ENCODE measurements at regions not wholly inside any gene's neighbourhood (a gene's known extent, or its start where the extent isn't known, plus 50 kb on each side); places are given as distances from the start of the nearest gene placed in this dataset.

DNA sequence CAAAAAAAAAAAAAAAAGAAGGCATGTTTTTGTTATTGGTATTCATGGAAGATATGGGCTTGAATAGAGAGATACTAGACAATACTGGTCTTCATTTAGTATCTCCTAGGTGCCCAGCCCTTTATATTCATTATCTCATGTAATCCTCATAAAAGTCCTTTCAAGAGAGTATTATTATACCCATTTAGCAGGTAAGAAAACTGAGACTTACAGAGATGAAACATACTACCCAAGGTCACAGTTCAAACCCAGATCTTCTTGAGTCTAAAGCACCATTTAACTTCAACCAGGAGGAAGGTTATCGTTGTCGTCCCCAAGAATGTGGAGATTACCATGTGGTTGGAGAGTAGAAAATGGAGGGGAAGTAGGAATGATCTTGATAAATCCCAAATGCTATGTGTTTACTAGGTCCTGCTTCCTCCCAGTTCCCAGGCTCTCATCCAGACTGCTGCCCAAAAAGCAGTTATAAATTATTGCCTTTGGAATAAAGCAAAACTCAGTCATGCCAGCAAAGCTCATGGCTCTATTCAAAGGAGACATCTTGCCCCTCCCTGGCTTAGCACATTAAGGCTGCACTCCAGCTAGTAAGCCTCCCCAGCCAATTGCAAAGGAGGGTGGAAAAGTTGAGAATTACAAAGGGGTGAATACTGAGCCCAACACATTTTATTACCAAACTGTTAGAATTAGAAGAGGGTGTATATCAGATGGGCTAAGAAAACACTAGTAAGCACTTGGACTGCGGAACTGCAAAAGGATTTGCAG is 163.9 kb downstream of the PIK3R1 start:
- peak; percentile 60 for DNase-seq

DNA sequence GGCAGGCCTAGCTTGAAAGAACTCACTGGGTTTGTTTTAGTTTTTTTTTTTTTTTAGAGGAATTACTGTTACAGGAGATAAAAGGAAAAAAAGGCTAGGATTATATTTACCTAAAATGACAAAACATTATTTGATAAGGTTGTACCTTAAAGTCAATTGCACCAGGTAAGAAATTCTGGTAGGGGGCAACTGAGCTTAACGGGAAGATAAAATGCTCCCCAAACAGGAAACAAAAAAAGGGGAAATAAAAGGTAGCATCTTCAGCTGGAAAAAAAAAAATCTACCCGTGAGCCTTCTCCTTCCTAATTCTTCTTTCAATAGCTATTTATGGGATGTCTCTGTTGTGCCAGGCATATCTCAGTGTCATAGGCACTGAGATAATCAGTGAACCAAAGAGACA is 164.5 kb downstream of the PIK3R1 start:
- DNase-seq = no peak

DNA sequence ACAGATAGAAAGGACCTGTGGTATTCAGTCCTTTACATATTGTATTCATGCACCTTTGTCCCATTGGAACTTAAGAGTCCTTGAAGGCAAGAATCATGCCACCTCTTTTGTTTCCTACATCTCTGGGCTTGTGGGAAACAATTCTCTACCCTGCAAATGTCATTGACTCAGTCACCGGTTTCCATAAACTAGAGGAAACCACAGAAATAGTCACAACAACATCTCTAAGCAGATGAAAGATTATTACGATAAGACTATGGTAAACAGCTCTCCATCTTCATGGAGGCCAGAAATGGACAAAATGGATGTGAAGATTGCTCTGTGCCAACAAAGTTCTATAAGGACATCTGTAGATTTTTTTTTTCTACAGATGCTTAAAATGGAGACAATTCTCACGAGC is 165.5 kb downstream of the PIK3R1 start:
- DNase-seq = no peak

DNA sequence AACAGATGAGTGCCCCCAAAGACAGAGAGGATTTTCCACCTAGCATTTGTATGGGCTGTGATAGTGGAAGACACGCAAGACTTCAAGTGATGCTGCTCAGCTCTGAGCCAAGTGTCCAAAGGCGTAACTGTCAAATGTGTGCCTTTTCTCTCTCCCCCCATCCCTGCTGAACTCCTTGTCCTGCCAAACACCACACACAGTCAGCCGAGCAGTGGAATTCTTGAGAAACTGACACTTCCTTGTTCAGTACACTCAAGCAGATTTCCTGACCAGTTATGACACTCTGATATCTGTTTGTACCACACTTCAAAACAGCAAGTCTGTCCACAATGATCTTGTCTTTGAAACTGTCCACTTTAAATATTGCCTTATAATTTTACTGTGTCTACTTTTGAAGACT is 166.4 kb downstream of the PIK3R1 start:
- DNase-seq = no peak

DNA sequence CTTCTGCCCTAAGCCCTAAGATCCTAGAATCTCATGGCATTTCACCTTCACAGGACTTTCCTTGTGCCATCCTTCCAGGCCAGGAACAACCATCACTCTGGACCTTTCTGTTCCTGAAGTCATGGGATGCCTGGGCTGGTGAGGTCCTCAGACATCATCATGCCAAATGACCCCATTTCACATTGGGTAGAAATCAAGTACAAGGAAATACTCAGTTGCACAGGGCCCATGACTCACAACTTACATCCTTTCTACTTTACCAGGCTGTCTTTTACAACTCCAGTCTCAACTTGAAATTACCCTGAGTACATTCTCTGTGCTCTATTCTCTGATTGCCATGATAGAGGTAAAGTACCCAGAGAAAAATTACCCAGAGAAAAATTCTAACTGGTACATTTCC is 167.1 kb downstream of the PIK3R1 start:
- no peak for DNase-seq

DNA sequence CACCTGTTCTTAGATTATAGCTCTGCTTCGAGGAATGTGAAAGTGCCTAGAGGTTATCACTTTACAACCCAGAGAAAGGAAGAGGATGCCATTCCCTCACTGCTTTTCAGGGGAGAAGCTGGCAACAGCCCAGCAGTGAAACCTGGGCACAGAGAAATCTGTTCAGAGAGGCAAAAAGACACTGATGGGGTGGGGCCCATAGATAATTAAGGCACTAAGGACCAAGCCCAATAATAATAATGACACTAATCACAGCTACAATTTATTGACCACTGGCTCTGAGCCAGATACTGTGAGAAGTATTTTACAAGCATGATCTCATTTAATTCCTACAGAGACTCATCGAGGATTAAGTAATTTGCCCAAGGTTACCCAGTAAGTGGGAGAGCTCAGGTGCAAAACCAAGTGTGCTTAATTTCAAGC is 168.3 kb downstream of the PIK3R1 start:
- DNase-seq = no peak

DNA sequence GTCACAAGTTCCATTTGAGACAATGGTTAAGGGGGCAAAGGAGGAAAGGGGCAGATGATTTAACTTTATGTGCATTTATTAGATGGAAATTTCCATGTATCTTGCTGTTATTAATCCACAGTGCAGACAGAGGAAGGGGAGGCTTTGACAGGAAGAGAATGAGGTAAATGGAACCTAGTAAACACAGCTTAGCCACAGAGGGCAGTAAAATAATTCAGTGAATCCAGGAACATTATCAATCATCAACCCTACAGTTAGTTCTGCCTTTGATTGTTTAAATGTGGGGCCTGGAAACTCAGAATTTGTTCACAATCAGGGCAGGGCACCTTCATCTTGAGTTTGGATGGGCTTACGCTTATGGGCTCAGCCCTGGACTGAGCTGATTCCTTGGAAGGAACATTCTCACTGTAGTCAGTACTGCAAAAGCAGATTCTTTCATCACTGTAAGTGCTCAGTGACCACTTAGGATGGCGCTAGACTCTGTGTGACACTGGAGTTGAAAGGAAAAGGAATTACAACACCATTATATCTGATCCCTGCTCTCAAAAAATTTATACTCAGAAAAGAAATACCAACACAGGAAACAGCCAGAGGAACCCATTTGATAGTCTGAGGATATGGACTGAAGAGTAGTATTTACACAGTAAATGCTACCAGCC is 169.5 kb downstream of the PIK3R1 start:
- no peak for DNase-seq

DNA sequence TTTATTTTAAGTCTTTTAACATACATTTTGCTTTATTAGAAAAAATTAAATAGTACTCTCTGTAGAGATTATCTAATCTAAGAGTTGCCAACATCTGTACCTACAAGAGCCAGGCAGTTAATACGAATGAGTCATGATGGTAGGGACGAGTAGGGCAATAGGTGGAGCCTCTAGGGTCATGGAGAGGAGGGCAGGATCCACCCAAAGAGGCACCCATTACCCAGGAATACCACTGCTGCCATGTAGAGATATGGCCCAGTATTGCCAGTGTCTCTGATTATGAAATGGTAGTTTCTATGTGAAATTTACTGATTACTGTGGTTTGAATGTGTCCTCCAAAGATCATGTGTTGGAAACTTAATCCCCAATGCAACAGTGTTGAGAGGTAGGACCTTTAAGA is 170.4 kb downstream of the PIK3R1 start:
- DNase-seq = no peak

DNA sequence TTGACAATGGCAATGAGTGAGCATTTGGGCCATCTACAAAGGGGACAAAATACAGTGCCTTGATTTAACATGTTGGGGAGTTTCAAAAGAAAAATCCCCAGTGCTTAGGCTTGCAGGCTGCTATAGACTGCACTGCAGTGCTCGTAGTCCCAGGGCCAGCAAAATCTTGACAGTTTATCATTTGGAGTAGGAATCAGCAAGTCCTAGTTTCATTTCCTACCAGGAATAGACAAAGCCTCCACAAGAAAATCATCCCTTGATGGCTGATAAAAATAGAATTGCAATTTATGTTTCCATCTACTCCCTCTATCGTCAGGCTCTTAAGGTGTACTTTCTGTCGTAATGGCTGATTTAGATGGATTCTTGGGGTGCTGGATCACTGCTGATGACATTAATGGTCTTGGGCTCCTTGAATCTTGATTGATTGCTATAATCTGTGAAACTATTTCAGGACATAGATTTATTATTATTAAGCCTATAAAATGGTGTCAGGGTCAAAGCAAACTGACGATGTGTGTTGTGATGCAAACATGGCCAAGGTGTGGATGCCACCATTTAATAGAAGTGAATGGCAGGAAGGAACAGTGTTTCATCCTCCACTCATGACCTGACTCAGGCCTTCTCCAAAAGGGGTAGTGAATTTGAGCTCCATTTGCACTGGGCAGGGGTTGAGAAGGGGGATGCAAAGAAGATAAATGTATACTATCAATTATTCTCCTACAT is 171.7 kb downstream of the PIK3R1 start:
- DNase-seq = no peak

DNA sequence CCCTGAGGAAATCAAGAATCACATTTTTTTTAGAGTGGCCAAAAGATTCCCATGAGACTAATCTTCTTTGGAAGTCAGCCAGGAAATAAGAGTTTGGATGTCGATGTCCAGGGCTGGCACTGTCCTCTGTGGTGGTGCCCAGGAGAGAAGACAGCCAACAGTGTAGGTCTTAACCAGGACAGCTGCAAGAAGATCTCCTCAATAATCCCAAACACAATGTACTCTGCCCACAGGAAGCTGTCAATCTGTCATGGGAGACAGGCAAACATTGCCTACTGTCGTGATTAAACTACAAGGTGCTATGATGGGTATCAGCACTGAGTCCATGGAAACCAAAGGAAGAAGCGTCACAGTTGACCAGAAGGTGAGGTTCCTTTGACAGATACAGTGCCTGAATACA is 174.1 kb downstream of the PIK3R1 start:
- DNase-seq = no peak

DNA sequence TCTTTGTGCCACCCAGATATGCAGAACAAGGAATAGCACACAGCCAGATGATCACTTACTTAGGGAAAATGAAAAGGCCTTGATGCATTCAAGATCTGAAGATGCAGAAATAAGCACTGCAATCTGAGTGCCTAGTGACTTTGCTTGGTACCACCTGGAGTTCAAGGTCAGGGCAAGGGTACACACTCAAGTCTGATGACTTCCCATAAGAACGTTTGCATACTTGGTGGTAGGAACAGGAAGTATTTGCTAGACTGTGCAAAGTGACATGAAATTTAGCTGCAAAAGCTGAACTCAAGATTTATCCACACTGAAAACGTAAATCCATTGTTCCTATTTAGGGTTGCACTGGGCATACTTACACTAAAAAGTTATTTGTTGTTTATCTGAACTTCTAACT is 177.1 kb downstream of the PIK3R1 start:
- no peak for DNase-seq

DNA sequence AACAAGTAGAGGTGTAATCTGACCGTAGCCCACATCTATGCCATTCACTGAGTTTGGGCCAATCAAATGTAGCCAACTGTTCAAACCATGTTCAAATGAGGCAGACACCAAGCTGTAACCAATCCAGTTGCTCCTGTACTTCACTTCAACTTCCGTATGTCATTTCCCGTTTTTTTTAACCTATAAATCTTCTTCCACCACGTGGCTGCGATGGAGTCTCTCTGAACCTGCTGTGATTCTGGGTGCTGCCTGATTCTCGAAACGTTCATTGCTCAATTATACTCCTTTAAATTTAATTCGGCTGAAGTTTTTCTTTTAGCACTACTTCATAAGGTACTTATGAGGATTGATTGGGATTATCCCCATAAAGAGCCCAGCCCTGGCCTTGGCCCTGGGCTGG is 179.7 kb downstream of the PIK3R1 start:
- DNase-seq = no peak

DNA sequence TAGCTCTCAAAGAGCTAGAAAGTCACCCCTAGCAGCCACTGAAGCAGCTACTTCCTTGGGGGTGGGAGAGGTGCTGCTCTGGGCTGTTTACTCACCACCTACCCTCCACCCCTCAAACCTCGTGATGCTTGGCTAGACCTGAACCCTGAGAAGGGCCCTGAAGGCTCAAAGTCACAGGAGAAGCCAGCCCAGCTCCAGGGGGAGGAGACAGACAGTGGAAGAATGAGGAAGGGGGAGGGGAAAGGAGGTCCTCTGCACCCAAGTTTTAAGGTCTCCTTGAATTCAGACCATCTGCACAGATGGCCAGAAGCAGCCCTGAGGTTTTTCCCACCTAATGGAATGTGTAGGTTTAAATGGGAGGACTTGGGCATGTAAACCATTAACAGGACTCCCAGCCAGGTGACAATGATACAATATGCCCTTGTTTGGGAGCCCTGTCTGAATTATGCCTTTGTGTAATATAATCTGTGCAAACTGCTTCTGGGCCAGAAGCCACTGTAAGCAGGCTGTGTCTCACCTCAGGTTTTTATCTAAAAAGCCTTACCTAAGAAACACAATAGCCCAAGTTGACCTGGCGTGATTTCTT is 180.5 kb downstream of the PIK3R1 start:
- DNase-seq = no peak

DNA sequence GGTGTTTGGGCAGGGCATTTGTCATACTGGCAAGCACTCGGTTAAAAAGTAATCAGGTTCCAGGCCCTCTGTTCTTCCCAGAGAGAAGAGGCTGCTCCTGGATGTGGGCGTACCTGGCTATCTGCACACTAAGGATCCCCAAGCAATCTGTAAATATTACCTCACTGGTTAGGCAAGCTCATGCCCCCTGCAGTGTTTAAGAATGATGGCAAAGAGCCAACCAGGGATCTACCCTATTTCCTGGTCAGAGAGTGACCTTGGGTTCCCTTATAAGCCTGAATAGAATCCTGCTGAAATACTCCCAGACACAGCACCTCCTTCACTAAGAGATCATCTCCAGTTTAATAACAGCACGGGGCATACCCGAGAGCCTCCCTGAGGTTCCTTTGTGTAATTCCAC is 181.2 kb downstream of the PIK3R1 start:
- no peak for DNase-seq

DNA sequence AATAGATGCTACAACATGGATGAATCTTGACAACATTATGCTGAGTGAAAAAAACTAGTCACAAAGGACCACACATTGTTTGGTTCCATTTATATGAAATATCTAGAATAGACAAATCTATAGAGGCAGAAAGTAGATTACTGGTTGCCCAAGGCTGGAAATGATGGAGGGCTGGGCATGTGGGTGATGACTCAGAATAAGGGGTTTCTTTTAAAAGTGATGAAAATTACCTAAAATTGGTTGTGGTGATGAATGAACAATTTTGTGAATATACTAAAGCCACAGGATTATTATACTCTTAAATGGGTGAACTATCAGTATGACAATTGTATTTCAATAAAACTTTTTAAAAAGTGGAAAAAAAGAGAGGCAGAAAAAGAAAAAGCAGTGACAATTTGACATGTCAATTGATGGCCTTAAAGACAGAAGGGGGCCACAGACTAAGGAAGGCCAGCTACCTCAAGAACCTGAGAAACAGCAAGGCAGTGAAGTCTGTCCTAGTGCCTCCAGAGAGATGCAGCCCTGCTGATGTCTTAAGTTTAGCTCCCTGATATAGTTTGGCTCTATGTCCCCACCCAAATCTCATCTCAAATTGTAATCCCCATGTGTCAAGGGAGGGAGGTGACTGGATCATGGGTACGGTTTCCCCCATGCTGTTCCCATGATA is 182.7 kb downstream of the PIK3R1 start:
- no peak for DNase-seq

DNA sequence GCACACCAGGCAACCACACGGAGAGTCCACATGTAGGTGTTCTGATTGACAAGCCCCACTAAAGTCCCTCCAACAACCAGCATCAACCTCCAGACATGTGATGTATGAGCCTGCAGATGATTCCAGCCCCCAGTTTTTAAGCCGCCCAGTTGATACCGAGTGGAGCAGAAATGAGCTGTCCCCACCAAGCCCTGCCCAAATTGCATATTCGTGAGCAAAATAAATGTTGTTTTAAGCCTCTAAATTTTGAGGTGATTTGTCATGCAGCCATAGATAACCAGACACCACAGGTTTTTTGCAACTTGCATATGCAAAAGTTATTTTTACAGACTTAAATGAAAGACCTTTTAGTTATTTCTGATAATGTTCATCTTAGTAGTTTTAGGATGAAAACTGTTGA is 187.7 kb downstream of the PIK3R1 start:
- no peak for DNase-seq

DNA sequence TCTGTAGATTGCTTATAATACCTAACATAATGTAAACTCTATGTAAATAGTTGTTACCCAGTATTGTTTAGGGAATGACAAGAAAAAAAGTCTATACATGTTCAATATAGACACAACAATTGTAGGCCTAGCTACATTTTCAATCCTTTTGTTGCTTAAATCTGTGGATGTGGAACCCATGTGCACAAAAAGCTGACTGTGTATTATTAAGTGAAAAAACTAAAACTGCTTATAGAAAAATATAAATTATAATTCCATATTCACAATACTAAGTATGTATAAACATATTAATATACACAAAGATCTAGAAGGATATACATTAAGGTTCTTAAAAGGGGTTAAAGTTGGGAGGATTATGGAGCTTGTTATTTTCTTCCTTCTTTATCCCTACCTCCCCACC is 188.7 kb downstream of the PIK3R1 start:
- no peak for DNase-seq

DNA sequence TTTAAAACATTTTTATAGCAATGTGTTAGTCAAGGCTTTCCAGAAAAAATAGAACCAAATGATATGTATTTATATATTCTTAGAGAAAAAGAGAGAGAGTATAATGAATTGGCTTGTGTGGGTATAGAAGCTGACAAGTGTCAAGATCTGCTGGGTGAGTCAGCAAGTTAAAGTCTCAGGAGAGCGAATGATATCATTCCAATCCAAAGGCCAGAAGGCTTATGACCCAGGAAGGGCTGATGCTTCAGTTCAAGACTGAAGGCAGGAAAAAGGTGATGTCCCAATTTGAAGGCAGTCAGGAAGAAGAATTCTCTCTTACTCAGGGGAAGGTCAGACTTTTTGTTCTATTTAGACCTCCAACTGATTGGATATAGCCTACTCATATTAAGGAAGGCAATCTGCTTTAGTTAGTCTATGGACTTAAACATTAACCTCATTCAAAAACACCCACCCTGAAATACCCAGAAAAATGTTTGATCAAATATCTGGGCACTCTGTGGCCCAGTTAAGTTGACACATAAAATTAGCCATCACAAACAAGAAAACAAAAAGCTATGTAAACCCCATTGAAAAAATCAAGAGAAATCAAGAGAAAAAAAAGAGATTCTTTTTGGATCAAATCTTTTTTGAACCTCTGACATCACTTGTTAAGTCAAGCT is 189.6 kb downstream of the PIK3R1 start:
- no peak for DNase-seq

DNA sequence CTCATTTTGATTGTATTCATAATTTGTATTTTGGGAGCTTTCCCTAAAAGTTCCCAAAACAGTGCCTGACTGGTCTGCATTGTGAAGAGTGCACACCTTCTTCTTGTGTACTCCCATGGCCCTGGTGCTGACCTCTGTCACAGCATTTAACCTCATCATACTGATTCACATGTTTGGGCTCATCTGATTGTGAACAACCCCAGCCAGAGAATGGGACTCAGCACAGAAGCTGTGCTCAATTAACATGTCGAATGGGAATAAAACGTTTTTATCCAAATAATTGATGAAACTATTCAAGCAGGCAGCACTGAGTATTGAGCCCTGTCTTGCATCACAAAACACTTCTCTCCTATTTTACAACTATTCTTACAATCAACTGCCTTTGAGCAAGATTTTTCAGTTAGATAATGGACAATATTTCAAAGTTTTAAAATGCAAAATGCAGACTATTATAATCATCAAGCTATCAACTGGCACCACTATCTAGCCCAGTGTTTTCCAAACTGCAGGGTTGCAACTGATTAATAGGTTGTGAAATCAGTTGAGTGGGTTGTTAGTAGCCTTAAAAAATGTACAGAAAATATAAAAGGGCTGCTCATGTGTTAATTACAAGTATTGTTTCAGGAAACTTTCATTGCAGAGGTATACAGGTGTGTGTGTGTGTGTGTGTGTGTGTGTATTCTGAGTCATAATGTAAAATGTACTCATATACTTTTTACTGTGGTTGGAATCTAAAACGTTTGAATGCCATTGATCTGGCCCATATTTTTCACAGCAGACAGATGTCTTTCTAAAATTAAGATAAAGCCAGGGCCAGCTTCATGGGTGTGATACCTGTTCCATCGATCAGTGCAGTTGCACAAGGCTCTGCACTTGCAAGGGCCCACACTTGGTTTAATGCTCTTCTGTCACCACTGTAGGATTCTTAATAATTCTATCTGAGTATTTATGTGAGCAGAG is 190.5 kb downstream of the PIK3R1 start:
- no peak for DNase-seq

DNA sequence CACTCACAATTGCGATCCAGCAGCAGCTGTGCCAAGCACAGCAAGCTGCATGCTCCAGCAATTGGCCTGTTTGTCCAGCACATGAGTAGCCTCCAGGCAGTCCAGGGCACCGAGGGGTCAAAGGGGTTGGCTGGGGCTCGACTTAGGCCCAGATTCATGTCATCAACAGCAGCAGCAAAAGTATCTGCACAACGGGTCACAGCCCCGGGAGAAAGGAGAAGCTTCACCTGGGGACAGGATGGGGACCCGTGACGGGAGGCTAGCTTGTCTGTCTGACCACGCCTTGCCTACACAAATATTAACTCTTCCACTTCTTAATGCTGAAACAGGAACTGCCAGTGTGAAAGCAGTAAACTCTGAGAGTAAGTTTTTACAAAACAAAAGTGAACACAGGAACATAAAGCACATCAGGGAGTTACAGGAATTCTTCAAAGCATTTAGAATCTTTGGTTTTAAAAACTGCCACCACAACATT is 191.2 kb downstream of the PIK3R1 start:
- no peak for DNase-seq
